Activated CD4-positive, alpha-beta T cell treated with anti-CD3 and anti-CD28 coated beads, Interleukin-2, amount 50 U/mL, for 4 hours (primary cell): ENCODE measurements at regions not wholly inside any gene's neighbourhood (a gene's known extent, or its start where the extent isn't known, plus 50 kb on each side); places are given as distances from the start of the nearest gene placed in this dataset.
"Not testable (repeated sequence)": the region's sequence is repeated elsewhere in the genome, so short reads cannot be mapped to it uniquely, and the experiment has no call there.

ENCODE experiments used
- DNase-seq, 2 experiments: peaks; one replicate each; pipeline ENCODE4 v3.0.0-alpha.2; 2020

DNA sequence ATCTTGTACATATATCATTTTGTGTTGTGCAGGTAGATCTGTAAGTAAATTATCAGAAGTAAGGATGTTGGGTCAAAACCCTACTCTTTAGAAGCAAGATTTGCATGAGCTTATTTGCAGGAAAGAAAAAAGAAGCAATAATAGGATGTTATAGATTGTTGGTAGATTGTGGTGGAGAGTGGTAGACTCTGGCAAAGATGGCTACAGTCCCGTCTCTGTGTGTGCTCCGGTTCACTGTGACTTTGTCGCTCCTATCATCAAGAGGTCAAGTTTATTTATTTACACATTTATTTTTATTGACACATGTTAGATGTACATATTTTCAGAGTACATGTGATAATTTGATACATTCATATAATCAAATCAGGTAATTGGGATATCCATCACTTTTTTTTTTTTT lies 81.0 kb upstream of the NDUFV2 start:
- no peak for DNase-seq

DNA sequence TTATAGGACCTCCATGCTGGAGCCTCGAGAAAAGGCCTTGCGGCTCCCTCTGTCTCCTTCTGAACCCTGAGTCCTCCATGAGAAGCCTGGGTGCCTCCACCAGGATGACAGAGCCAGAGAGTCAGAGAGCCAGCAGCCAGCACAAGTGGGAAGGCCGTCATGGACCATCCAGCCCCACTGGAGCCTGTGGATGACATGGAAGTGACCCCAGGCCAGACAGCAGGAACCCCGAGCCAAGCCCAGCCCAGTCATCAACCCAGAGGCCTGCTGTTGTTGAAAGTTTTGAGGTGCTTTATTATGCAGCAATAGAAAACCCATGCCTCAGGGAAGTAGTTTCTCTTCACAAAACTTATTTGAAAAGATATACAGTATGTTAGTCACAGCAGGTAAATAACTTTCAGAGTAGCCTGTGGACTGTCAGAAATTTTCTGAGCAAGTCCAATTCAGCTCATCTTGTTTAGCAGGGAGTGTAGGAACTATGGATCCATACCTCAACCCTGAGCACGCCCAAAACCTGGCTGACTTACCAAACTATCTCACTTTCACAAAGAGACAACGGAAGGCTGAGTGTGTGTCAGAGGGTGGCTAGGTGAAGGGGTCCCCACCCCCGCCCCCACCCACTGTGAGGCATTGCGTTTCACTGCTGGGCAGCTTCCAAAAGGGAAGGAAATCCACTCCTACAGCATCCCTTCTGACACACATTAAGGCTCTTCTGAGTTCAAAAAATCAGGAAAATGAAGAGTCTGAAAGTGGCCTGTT lies 79.9 kb upstream of the NDUFV2 start:
- DNase-seq = no peak

GRCh38 chr18:9024031-9024646 lies 78.4 kb upstream of the NDUFV2 start:
- not testable (repeated sequence) for DNase-seq

DNA sequence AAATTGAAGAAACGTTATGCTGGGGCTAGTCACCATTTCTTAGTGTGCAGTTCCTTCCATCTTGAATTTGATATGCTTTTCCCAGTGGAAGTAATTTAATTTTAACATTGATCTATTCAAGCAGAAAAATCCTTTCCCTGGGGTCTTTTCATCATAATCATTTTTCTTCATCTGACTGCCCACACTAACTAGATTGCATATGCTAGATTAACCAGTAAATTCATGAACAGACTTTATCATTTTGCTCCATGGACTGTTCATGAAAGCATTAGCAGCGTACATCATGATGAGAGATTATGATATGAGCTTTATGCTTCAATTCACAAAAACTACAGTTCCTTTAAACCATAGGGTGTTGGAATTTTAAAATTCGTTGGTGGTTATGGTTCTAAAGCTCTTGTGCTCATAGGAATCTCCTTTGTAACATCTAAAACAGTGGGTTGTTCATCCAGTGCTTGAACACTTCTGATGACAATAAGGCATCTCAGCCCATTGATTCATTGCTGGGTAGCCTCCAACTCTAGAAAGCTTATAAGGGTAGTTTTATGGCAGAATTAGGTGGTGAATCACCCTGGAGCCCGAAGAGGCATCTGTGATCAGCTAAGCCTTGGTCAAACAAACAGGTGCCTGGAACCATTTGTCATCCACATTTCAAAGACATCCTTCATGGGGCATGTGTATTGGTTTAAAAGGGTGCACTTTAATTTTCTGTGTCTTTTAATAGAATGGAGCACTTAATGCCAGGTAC lies 77.2 kb upstream of the NDUFV2 start:
- no peak for DNase-seq

GRCh38 chr18:9029131-9029530 lies 73.4 kb upstream of the NDUFV2 start:
- DNase-seq = no peak

- no peak for DNase-seq
Observed at GRCh38 chr18:9032519-9032918, 70.0 kb upstream of the NDUFV2 start.

- DNase-seq = no peak
Observed at GRCh38 chr18:9038277-9038871, 64.1 kb upstream of the NDUFV2 start.

- DNase-seq = no peak
Observed at GRCh38 chr18:9039441-9040071, 62.9 kb upstream of the NDUFV2 start.

DNA sequence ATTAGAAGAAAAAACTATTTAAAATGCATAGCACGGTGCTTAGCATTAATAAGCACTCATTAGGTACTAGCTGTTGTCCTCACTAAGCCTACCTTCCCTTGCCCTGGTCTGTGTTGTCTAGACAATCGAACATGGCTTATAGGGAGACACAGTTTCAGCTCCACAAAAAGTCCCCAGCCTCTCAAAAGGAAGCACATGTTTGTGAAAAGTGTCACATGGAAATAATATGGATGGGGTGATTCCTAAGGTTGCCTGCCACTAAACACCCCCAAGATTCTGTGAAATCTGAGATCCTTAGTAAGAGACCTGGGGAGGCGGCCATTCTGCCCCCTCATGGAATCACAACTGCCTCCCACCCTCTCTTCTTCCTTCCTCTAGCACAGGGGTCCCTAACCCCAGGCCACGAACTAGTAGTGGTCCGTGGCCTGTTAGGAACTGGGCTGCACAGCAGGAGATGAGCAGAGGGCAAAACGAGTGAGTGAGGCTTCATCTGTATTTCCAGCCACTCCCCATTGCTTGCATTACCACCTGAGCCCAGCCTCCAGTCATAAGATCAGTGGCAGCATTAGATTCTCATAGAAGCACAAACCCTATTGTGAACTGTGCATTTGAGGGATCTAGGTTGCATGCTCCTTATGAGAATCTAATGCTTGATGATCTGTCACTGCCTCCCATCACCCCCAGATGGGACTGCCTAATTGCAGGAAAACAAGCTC lies 59.6 kb upstream of the NDUFV2 start:
- DNase-seq = no peak

DNA sequence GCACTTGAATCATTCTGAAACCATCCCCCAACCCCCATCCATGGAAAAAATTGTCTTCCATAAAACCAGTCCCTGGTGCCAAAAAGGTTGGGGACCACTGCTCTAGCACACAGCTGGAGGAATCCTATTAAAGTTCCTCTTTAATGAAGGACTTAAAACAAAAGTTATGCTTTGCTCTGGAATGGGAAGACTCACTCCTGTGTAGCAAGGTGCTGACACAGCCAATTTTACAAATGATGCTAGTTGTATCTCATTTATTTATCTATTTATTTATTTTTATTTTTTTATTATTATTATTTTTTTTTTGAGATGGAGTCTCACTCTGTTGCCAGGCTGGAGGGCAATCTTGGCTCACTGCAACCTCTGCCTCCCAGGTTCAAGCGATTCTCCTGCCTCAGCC lies 58.9 kb upstream of the NDUFV2 start:
- DNase-seq = no peak

DNA sequence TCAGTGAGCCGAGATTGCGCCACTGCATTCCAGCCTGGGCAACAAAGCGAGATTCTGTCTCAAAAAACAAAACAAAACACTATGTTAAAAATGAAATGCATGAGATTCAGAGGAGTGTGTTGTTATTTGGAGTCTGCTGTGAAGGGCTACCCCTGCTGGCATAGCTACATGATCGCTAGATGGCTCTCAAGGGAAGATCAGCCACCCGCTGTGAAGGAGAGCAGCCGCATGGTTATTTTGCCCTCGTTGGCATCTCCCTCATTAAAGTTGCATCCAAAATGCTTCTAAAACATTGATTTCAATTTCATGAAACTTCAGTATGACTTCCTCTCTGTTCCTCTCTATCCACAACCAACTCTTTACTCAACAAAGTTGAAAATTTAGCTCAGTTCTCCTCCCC lies 54.8 kb upstream of the NDUFV2 start:
- no peak for DNase-seq

DNA sequence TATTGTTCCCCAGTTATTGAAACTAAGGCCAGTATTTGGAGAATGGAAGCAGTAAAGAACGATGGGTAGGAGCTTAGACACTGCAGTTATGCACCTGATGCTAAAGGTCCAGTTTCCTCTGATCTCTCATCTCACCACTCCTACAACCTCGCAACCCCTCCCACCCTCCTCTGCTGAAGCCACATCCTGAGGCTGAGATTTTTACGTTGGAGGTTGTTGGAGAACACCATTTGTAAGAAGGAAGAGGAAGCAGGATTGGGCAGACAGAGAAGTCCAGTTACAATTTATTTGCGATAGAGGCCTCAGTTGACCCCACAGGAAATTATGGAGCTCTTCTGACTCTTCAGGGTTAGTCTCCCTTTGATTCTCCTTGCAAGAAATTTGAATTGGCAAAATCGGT lies 54.3 kb upstream of the NDUFV2 start:
- no peak for DNase-seq

GRCh38 chr18:9048808-9049494 lies 53.5 kb upstream of the NDUFV2 start:
- DNase-seq = no peak

- DNase-seq = no peak
Observed at GRCh38 chr18:9049495-9049809, 53.0 kb upstream of the NDUFV2 start.

- not testable (repeated sequence) for DNase-seq
Observed at GRCh38 chr18:9050628-9051284, 51.7 kb upstream of the NDUFV2 start.
